HG02885 (cell line): ENCODE measurements at regions not wholly inside any gene's neighbourhood (a gene's known extent, or its start where the extent isn't known, plus 50 kb on each side); places are given as distances from the start of the nearest gene placed in this dataset.
"Not testable (repeated sequence)": the region's sequence is repeated elsewhere in the genome, so short reads cannot be mapped to it uniquely, and the experiment has no call there.

Experiments
- ATAC-seq: cut with Tn5 transposase; IDR thresholded peaks from one replicate; pipeline ENCODE4 v1.9.1; 2021; ENCODE audit warnings: mild to moderate bottlenecking; ENCODE audit not compliant: unreplicated experiment, poor library complexity

DNA sequence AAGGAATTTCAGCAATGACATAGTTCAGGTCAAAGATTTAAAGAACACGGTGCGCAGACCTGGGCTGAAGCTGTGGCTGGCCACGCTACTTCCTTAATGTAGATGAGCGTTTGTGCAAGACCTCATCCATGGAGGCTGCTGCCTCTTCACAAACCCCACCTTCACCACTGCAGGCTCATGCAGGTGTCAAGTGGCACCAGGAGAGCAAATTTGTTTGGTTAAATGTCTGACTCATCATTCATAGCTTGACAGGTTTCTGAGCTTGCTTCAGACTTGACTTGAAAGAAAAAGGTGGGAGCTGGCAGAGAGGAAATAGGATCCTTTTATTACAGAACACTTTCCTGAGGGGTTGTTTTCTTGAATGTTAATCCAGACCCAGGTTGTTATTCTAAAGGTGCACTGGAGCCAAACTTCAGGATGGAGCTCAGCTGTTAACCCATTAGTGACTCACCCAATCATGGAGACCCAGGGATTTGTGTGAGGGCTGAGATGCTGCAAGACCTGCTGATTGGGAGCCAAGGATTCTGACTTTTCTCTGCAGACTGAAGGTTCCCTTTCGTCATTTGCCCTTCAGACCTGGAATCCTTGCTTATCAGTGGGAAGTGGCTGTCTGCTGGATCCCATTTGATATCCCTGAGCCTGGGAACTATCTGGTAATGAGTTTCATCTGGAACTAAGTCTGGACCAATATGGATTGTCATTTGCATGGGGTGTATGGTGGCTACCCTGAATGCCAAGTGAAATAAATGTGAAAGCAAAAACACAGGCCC lies 315.3 kb downstream of the PTTG2 start:
- ATAC-seq: no peak

DNA sequence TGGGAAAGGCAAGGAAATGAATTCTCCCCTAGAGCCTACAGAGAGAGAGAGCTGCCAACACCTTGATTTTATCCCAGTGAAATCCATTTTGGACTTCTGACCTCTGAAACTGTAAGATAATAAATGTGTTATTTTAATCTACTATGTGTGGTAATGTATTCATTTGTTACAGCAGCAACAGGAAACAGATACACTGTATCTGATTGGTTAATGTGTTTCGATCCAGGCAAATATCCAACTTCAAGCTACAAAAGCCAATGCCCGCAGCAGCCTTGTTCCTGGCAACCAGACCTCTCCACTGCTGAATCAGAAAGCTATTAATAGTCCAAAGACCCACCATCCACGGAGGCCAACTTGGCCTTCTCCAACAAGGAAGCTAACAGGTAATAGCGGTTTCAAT lies 318.1 kb downstream of the PTTG2 start:
- no peak for ATAC-seq

GRCh38 chr4:38279077-38279476 lies 318.9 kb downstream of the PTTG2 start:
- ATAC-seq: no peak

DNA sequence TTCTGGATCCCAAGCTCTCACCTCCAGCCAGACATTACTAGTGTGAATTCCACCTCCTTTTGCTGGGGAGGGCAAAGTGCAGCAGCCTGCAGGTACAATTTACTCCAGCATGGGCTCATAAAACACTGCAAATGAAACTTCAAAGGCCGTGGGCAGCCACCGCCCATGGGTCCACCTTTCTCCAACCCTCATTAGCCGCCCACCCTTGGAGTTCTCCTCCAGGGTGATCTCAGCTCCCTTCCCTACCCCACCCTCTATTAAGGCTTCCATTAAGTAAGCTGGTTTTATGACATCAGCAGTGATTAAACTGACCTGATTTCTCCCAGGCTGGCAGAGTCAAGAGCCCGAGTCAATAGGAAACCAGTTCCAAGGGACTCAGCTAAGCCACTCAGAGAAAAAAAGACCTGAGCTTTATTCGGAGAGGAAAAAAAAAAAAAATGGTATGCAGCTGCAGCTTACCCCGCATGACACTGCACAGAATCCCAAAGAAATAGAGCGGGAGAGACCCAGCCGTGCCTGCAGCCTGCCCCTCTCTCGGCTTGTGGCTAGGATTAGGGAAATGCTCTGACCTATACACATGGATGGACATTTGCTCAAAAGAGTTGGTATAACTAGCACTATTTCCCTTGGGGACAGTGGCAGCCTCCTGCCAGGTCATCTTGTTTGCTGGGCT lies 319.6 kb downstream of the PTTG2 start:
- ATAC-seq: no peak

DNA sequence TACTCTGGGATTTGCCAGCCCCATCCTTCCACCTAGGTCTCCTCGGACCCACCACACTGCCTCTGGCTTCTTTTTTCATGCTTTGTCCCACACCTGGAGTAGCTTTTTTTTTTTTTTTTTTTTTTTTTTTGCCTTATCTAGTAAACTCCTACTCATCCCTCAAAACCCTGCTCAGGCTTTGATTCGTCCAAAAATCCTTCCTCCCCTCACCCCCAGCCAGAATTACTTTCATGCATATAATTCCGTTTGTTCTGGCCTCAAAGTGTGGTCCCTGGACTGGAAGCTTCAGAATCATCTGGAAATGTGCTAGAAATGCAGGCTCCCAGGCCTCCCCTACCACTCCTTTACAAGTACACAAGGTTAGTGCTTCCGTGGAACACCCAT lies 320.1 kb downstream of the PTTG2 start:
- ATAC-seq: no peak

DNA sequence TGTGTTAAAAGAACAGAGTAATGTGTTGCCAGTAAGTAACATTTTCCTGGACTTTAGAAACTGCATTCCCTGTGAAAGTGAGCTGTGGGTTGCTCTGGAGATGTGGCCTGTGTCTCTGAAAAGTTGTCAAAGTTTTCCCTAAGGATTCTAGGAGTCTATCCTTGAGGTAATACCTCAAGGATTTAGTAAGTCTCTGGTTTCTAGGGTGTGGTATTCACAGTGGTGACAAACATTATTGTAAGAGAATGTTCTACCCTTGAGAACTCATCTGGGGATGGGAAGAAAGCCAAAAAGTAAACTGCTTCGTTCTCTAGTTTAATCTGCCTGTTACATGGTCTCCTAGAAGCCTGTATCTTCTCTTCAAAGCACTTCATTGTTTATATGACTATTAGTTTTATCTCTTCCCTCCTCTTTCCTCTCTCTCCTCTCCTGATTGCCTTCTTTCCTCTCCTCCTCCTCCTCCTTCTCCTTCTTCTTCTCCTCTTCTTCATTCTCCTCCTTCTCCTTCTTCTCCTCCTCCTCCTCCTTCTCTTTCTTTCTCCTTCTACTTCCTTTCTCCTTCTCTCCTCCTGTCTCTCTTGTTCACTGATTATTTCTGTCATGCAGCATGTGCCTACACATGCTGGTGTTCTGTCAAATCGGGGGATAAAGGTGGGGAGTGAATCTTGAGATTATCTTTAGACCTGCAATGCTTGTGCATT lies 321.3 kb downstream of the PTTG2 start:
- ATAC-seq: no peak

- ATAC-seq: no peak
Observed at GRCh38 chr4:38283724-38284123, 323.5 kb downstream of the PTTG2 start.

- ATAC-seq: no peak
Observed at GRCh38 chr4:38284294-38285030, 324.3 kb downstream of the PTTG2 start.

DNA sequence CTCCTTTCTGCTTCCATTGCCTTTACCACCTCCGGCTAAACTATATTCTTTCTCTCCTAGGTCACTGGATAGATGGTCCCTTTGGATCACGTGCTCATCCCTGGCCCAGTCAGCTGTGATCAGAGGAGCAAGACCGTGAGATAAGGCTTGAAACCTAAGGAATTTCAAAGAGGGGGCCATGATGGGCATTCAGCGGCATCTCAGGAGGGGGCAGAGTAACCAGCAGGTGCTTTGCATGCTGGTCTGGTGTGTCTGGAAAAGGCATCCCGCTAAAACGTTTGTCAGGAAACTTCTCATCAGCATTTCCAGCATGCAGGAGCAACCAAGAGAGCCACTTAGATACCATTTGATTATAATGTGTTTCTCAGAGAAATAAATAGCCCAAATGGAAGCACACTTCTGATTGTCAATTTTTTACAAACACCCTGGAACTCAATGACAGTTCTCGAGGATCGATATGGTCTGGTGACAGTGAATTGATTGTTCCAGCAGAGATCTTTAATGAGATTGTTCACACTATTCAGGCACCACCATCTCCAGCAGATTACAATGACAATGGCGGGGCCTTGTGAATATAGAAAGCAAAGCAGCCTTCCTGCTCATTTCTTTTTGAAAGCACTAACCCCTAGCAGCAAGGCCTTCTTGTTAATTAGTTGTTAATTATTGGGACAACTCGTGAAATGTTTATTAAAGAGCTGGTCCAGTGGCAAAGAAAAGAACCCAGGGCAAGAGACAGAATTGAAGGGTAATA lies 327.1 kb downstream of the PTTG2 start:
- ATAC-seq: no peak

DNA sequence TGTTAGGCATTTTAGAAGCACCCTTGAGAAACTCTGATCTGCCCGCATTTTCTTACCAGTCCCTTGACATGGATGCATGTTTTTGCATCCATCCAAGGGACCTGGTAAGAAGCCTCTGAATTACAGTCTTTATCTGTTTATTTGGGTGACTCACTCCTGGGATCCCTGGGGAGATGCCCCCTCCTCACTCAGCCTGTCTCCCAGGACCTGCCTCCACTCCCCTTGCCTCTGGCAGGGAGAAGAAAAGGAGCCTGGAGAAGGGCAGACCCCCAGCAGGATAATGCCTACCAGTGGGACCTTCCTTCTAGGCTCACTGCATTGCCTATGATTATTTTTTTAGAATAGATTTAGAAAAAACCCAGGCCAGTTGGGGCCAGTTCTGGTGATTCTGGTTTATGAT lies 329.4 kb downstream of the PTTG2 start:
- no peak for ATAC-seq

DNA sequence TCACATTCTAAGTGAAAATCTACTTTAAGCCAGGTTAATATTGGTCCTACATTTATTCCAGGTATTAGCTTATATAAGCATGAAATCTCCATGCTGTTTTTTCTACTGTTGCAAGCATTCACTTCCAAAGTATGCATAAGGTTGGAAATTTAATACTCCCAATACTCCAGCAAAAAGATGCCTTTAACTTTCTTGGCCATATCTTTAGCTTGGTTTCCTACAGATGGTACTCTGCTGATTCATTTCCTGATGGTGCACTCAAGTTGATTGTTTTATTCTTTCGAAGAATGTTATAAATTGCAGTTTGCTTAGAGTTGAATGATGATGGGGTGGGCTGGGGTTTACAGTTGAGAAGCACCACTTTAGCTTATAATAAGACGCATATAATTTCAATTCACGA lies 330.2 kb downstream of the PTTG2 start:
- no peak for ATAC-seq

- no peak for ATAC-seq
Observed at GRCh38 chr4:38290914-38291313, 330.7 kb downstream of the PTTG2 start.

DNA sequence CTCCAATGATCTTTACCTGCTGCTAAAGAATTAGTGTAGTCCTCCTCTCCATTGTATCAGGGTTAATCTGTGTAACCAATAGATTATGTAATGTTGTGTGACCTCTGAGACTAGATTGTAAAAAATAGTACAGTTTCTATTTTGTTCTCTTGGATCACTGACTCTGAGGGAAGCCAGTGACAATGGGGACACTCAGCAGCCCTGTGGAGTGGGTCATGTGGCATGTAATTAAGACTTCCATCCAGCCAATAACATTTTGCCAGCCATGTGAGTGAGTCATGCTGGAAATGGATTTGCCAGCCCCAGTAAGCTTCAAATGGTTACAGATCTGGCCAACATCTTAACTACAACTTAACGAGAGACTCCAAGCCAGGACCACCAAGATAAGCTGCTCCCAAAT lies 332.3 kb downstream of the PTTG2 start:
- ATAC-seq: no peak

GRCh38 chr4:38294238-38294637 lies 334.0 kb downstream of the PTTG2 start:
- no peak for ATAC-seq

DNA sequence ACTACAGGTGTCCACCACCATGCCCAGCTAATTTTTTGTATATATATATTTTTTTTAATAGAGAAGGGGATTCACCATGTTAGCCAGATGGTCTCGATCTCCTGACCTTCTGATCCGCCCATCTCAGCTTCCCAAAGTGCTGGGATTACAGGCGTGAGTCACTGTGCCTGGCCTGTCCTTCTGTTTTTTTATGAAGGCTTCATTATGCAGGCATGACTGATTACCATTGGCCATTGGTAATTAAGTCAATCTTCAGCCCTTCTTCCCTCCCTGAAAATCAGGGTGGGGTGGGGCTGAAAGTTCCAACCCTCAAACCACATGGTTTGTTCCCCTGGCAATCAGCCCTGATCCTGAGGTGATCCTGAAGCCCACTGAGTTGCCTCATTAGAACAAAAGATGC lies 336.9 kb downstream of the PTTG2 start:
- no peak for ATAC-seq

- no peak for ATAC-seq
Observed at GRCh38 chr4:38298868-38299713, 338.9 kb downstream of the PTTG2 start.

GRCh38 chr4:38302910-38303309 lies 342.7 kb downstream of the PTTG2 start:
- no peak for ATAC-seq

DNA sequence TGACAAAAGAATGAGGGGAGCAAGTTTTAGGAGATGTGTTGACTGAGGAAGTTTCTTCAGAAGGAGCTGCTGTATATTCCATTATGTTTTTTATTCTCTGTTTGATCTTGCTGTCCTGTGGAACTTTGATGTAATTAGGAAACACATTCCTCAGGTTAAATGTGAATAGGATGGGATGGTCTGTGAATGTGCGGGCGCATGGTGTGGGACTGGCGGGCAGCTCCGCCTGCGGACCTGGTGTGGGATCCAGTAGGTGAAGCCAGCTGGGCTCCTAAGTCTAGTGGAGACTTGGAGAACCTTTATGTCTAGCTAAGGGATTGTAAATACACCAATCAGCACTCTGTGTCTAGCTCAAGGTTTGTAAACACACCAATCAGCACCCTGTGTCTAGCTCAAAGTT lies 344.3 kb downstream of the PTTG2 start:
- ATAC-seq: not testable (repeated sequence)

DNA sequence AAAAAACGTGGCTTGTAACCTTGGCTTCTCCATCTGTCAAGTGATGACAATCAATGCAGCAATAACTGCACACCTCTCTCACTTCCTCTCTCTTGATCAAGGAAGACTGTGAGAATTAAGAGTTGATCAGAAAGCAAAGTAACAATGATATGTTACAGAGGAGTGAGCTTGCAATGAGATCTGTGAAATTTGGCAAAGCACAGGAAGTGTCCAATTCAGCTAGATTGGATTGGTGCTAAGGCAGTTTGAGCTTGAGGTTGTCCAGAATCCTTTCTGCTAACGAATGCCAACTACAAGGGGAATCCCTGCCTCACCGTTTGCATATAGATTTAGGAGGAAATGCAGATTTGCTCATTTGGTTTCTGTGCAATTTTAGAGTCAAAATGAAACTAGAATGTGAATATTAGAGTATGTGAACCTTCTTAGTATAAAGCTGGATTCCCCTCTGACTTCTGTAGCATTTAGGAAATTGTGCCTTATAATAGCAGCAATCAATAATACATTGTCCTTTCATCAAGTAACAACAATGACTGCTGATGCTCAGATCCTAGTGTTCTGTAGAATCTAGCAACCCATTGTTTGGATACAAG lies 346.4 kb downstream of the PTTG2 start:
- peak; percentile 60 for ATAC-seq
